Astrocyte of the spinal cord (primary cell): ENCODE measurements at regions not wholly inside any gene's neighbourhood (a gene's known extent, or its start where the extent isn't known, plus 50 kb on each side); places are given as distances from the start of the nearest gene placed in this dataset.

ENCODE experiments used
- DNase-seq: peaks from one replicate; pipeline ENCODE4 v3.0.0; 2011; ENCODE audit warnings: low read depth, low spot score
- H3K4me3 ChIP-seq: 2 replicates; pipeline ENCODE4 v1.5.1; 2011; ENCODE audit warnings: low read depth, mild to moderate bottlenecking, low read length, moderate library complexity
- CTCF ChIP-seq: IDR thresholded peaks from 2 replicates; pipeline ENCODE4 v1.5.1; 2012; ENCODE audit warnings: low read depth, mild to moderate bottlenecking, low read length, inconsistent platforms
- in situ Hi-C: cut with HindIII; loops from 2 replicates; pipeline ENCODE4 v1.10.0; 2017; ENCODE audit warnings: low sequenced_read_pairs

GRCh38 chr2:163465440-163465839 is 270.4 kb downstream of the FIGN start:
- H3K4me3 ChIP-seq: no peak overlapping the region
- in situ Hi-C loops: no loop called here
- no peak for DNase-seq
- TF ChIP-seq CTCF: no peak

- H3K4me3 ChIP-seq: no peak overlapping the region
- no peak for DNase-seq
- no peak for TF ChIP-seq CTCF
- in situ Hi-C loops: no loop called here
Observed at GRCh38 chr2:163463411-163463810, 272.4 kb downstream of the FIGN start.

- no peak for DNase-seq
- no peak overlapping the region for H3K4me3 ChIP-seq
- in situ Hi-C loops: no loop called here
- no peak for TF ChIP-seq CTCF
Observed at GRCh38 chr2:163462993-163463392, 272.8 kb downstream of the FIGN start.

GRCh38 chr2:163459986-163460385 is 275.8 kb downstream of the FIGN start:
- in situ Hi-C loops: no loop called here
- H3K4me3 ChIP-seq: no peak overlapping the region
- DNase-seq: no peak
- TF ChIP-seq CTCF: no peak

GRCh38 chr2:163456953-163457743 is 278.7 kb downstream of the FIGN start:
- DNase-seq: no peak
- in situ Hi-C loops: no loop called here
- H3K4me3 ChIP-seq: no peak overlapping the region
- TF ChIP-seq CTCF: no peak

GRCh38 chr2:163455815-163456214 is 280.0 kb downstream of the FIGN start:
- no peak for TF ChIP-seq CTCF
- H3K4me3 ChIP-seq: no peak overlapping the region
- in situ Hi-C loops: no loop called here
- DNase-seq: no peak
